B cell (primary cell): ENCODE measurements at regions not wholly inside any gene's neighbourhood (a gene's known extent, or its start where the extent isn't known, plus 50 kb on each side); places are given as distances from the start of the nearest gene placed in this dataset.

Experiments
- EZH2 ChIP-seq: IDR thresholded peaks from 2 replicates; pipeline ENCODE4 v1.6.1; 2012; ENCODE audit warnings: borderline replicate concordance, low read depth, mild to moderate bottlenecking, moderate library complexity, low read length; ENCODE audit not compliant: insufficient read depth, poor library complexity, severe bottlenecking
- TF ChIP-seq, protein P1 (sequence below): fragments of 200-600 bp; IDR thresholded peaks from one replicate; pipeline ENCODE4 v1.8.0; 2022; ENCODE audit warnings: antibody characterized with exemption, mild to moderate bottlenecking

DNA sequence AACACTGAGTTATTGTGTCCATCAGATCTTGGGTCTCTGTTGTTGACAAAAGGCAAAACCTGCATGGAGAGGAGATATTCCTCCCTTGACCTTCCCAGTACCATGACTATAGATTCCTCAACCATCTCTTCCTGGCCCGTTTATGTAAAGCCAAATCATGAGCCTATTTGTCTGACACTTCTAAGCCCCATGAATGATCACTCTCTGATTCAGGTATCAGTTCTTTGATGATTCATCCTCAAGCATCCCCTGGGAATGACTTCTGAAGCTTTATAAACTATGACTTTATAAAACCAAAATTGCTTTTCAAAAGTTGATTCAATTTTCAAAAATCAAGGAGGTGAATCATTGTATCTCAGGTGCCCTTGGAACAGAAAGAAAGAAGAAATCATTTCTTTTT is 78.7 kb upstream of the LOC128125822 start:
- TF ChIP-seq, protein P1, sequence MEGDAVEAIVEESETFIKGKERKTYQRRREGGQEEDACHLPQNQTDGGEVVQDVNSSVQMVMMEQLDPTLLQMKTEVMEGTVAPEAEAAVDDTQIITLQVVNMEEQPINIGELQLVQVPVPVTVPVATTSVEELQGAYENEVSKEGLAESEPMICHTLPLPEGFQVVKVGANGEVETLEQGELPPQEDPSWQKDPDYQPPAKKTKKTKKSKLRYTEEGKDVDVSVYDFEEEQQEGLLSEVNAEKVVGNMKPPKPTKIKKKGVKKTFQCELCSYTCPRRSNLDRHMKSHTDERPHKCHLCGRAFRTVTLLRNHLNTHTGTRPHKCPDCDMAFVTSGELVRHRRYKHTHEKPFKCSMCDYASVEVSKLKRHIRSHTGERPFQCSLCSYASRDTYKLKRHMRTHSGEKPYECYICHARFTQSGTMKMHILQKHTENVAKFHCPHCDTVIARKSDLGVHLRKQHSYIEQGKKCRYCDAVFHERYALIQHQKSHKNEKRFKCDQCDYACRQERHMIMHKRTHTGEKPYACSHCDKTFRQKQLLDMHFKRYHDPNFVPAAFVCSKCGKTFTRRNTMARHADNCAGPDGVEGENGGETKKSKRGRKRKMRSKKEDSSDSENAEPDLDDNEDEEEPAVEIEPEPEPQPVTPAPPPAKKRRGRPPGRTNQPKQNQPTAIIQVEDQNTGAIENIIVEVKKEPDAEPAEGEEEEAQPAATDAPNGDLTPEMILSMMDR = no peak
- no peak for TF ChIP-seq EZH2
